IMR-90 (cell line): ENCODE measurements at regions not wholly inside any gene's neighbourhood (a gene's known extent, or its start where the extent isn't known, plus 50 kb on each side); places are given as distances from the start of the nearest gene placed in this dataset.

ENCODE experiments used
- ATAC-seq: fragments of 200-7000 bp; cut with Tn5 transposase; 2 replicates; pipeline ENCODE4 v1.9.1; 2020; ENCODE audit warnings: low read depth, mild to moderate bottlenecking, moderate library complexity
- BruUV-seq: library from RNA; stranded (reverse); fragments of 400-500 nt; replicated peaks from 2 replicates; lab custom pipeline; 2021; lab: Mats Ljungman, UMichigan
- CTCF ChIA-PET: fragments of 300-600 bp; formaldehyde crosslinking; extraction: SDS; loops from one replicate; lab custom pipeline; 2021; ENCODE audit warnings: antibody characterized with exemption; lab: Yijun Ruan, JAX
- POLR2A ChIA-PET: fragments of 300-600 bp; sonication (Branson Sonifier 250); formaldehyde crosslinking; loops from one replicate; lab custom pipeline; 2022; ENCODE audit warnings: antibody characterized with exemption; ENCODE audit not compliant: unreplicated experiment; lab: Charles Lee
- DNase-seq: peaks from one replicate; pipeline ENCODE4 v3.0.0; 2013
- H2AFZ ChIP-seq: replicated peaks from 2 replicates; pipeline ENCODE3; 2013; ENCODE audit warnings: low read length, mild to moderate bottlenecking; ENCODE audit not compliant: poor library complexity
- H2AK5ac ChIP-seq: 2 replicates; pipeline ENCODE4 v1.6.1; 2013; ENCODE audit warnings: low read depth, low read length, inconsistent platforms
- H2AK9ac ChIP-seq: replicated peaks from 2 replicates; pipeline ENCODE3; 2013; ENCODE audit warnings: mild to moderate bottlenecking, low read depth, low read length, moderate library complexity; ENCODE audit not compliant: poor library complexity
- H2BK120ac ChIP-seq: 2 replicates; pipeline ENCODE4 v1.6.1; 2013; ENCODE audit warnings: low read depth, low read length, inconsistent platforms
- H2BK15ac ChIP-seq: 3 replicates; pipeline ENCODE4 v1.6.1; 2013; ENCODE audit warnings: low read depth, low read length, inconsistent platforms
- H2BK20ac ChIP-seq: 2 replicates; pipeline ENCODE4 v1.6.1; 2013; ENCODE audit warnings: low read depth, mild to moderate bottlenecking, inconsistent platforms, low read length, moderate library complexity
- H2BK5ac ChIP-seq: 2 replicates; pipeline ENCODE4 v1.6.1; 2013; ENCODE audit warnings: mild to moderate bottlenecking, low read depth, low read length, inconsistent platforms; ENCODE audit not compliant: poor library complexity, severe bottlenecking
- H3K14ac ChIP-seq: replicated peaks from 2 replicates; pipeline ENCODE4 v1.6.1; 2013; ENCODE audit warnings: low read depth, low read length, inconsistent platforms
- H3K18ac ChIP-seq: 2 replicates; pipeline ENCODE4 v1.6.1; 2013; ENCODE audit warnings: low read depth, low read length, control low read depth
- H3K23ac ChIP-seq: 2 replicates; pipeline ENCODE4 v1.6.1; 2013; ENCODE audit warnings: low read depth, low read length, inconsistent platforms
- H3K27ac ChIP-seq: 2 replicates; pipeline ENCODE4 v1.5.1; 2013; ENCODE audit warnings: mild to moderate bottlenecking, control low read depth, low read length; ENCODE audit not compliant: insufficient read depth
- H3K27me3 ChIP-seq: 2 replicates; pipeline ENCODE4 v1.6.1; 2013; ENCODE audit warnings: low read length; ENCODE audit not compliant: control insufficient read depth, insufficient read depth
- H3K36me3 ChIP-seq: 2 replicates; pipeline ENCODE4 v1.6.1; 2013; ENCODE audit warnings: low read length, mixed read lengths; ENCODE audit not compliant: control insufficient read depth, insufficient read depth
- H3K4ac ChIP-seq: 2 replicates; pipeline ENCODE4 v1.6.1; 2013; ENCODE audit warnings: low read depth, low read length, inconsistent platforms
- H3K4me1 ChIP-seq: 2 replicates; pipeline ENCODE4 v1.6.1; 2013; ENCODE audit warnings: low read length, mixed read lengths; ENCODE audit not compliant: control insufficient read depth, insufficient read depth
- H3K4me2 ChIP-seq: 2 replicates; pipeline ENCODE4 v1.6.1; 2013; ENCODE audit warnings: low read depth, mild to moderate bottlenecking, control low read depth, low read length, moderate library complexity
- H3K4me3 ChIP-seq: 2 replicates; pipeline ENCODE4 v1.5.1; 2013; ENCODE audit warnings: low read depth, mild to moderate bottlenecking, control low read depth, low read length, moderate library complexity; ENCODE audit not compliant: insufficient read depth
- H3K56ac ChIP-seq: 2 replicates; pipeline ENCODE4 v1.6.1; 2013; ENCODE audit warnings: low read length, inconsistent platforms; ENCODE audit not compliant: insufficient read depth; ENCODE audit errors: extremely low read depth
- H3K79me1 ChIP-seq, 2 experiments: 2 replicates each; pipeline ENCODE4 v1.6.1; 2013; ENCODE audit warnings: low read length in 2 of 2, inconsistent platforms in 1 of 2, low read depth in 1 of 2
- H3K9ac ChIP-seq: 2 replicates; pipeline ENCODE4 v1.6.1; 2013; ENCODE audit warnings: low read depth, low read length, control low read depth
- H3K9me1 ChIP-seq: 2 replicates; pipeline ENCODE4 v1.6.1; 2013; ENCODE audit warnings: low read length, inconsistent platforms; ENCODE audit not compliant: insufficient read depth
- H3K9me3 ChIP-seq: 2 replicates; pipeline ENCODE4 v1.6.1; 2013; ENCODE audit warnings: low read length; ENCODE audit not compliant: control insufficient read depth, insufficient read depth
- H4K20me1 ChIP-seq: 2 replicates; pipeline ENCODE4 v1.6.1; 2013; ENCODE audit warnings: low read length, inconsistent platforms; ENCODE audit not compliant: insufficient read depth
- H4K5ac ChIP-seq: 2 replicates; pipeline ENCODE4 v1.6.1; 2013; ENCODE audit warnings: mild to moderate bottlenecking, low read depth, low read length, control low read depth
- H4K8ac ChIP-seq, 2 experiments: 2 replicates each; pipeline ENCODE4 v1.6.1; 2013; ENCODE audit warnings: low read depth in 2 of 2, low read length in 2 of 2, control low read depth in 1 of 2, inconsistent platforms in 1 of 2
- H4K91ac ChIP-seq: 2 replicates; pipeline ENCODE4 v1.6.1; 2013; ENCODE audit warnings: low read depth, low read length, inconsistent platforms; ENCODE audit not compliant: insufficient read depth
- BHLHE40 ChIP-seq: fragments of 150-350 bp; IDR thresholded peaks from 2 replicates; pipeline ENCODE4 v1.6.1; 2016; ENCODE audit warnings: mild to moderate bottlenecking, low read depth, low read length
- CEBPB ChIP-seq: IDR thresholded peaks from 2 replicates; pipeline ENCODE4 v1.6.1; 2012; ENCODE audit warnings: low read depth, low read length, improper control_type of control experiment
- CTCF ChIP-seq: conservative IDR thresholded peaks from 2 replicates; pipeline ENCODE4 v1.5.1; 2012; ENCODE audit warnings: mild to moderate bottlenecking, low read depth, low read length, improper control_type of control experiment
- ELK1 ChIP-seq: fragments of 150-350 bp; IDR thresholded peaks from 2 replicates; pipeline ENCODE4 v1.6.1; 2016; ENCODE audit warnings: low read depth, mild to moderate bottlenecking, low read length, moderate library complexity, borderline replicate concordance
- FOS ChIP-seq: fragments of 150-350 bp; IDR thresholded peaks from 2 replicates; pipeline ENCODE4 v1.6.1; 2016; ENCODE audit warnings: low read depth, low read length
- MAFK ChIP-seq: IDR thresholded peaks from 2 replicates; pipeline ENCODE4 v1.6.1; 2012; ENCODE audit warnings: low read depth, low read length, improper control_type of control experiment
- MAZ ChIP-seq: IDR thresholded peaks from 2 replicates; pipeline ENCODE4 v1.6.1; 2012; ENCODE audit warnings: low read depth, mild to moderate bottlenecking, low read length, improper control_type of control experiment, moderate library complexity, borderline replicate concordance
- NFE2L2 ChIP-seq: fragments of 150-350 bp; IDR thresholded peaks from 2 replicates; pipeline ENCODE4 v1.6.1; 2016; ENCODE audit warnings: low read depth, mild to moderate bottlenecking, low read length
- POLR2A ChIP-seq: IDR thresholded peaks from 2 replicates; pipeline ENCODE4 v1.6.1; 2012; ENCODE audit warnings: mild to moderate bottlenecking, low read depth, low read length
- RCOR1 ChIP-seq: IDR thresholded peaks from 2 replicates; pipeline ENCODE4 v1.6.1; 2012; ENCODE audit warnings: mild to moderate bottlenecking, low read length, improper control_type of control experiment; ENCODE audit not compliant: insufficient replicate concordance
- RFX5 ChIP-seq: IDR thresholded peaks from 2 replicates; pipeline ENCODE4 v1.8.0; 2012; ENCODE audit warnings: low read depth, mild to moderate bottlenecking, low read length, moderate library complexity
- WGBS, 2 experiments: methylation state at CpG; one replicate each; pipeline versions ENCODE4 v1.1.5 to v1.1.7; 2013; ENCODE audit warnings: missing lambda C conversion rate in 2 of 2; ENCODE audit not compliant: insufficient read length in 1 of 2; ENCODE audit errors: extremely low coverage in 2 of 2; 5-methylcytosine and 5-hydroxymethylcytosine counted together
- dilution Hi-C: fragments of 300-500 bp; cut with HindIII; formaldehyde crosslinking; loops from one replicate; pipeline ENCODE4 v1.14.3; 2018; ENCODE audit warnings: low sequenced_read_pairs; ENCODE audit not compliant: unreplicated experiment
- in situ Hi-C: fragments of 300-500 bp; cut with MboI; formaldehyde crosslinking; loops from 3 replicates; pipeline ENCODE4 v1.14.3; 2019; ENCODE audit warnings: low sequenced_read_pairs, inconsistent platforms, mixed read lengths
- intact Hi-C: fragments of 100-400 bp; cut with micrococcal nuclease; formaldehyde crosslinking; loops from 2 replicates; pipeline ENCODE4 v1.10.0; 2022

- no peak for TF ChIP-seq MAFK
- TF ChIP-seq FOS = no peak
- TF ChIP-seq CEBPB = no peak
- no peak for TF ChIP-seq NFE2L2
- no peak for TF ChIP-seq BHLHE40
- TF ChIP-seq POLR2A = no peak
- no peak for TF ChIP-seq RCOR1
- TF ChIP-seq MAZ = no peak
- no peak for TF ChIP-seq RFX5
- no peak for TF ChIP-seq ELK1
- no peak for TF ChIP-seq CTCF
- Histone ChIP-seq H3K4ac (no peak overlapping the region), H2AK5ac (no peak overlapping the region), H3K27ac (no peak overlapping the region), H4K91ac (no peak overlapping the region), H3K18ac (no peak overlapping the region), H2BK20ac (no peak overlapping the region), H3K14ac (no peak overlapping the region), H3K27me3 (no peaks in the 10 kb centered on the region), H3K4me1 (peaks cover 5% of the 10 kb centered on the region; the same call in 1 of the 2 replicates), H3K4me3 (no peak overlapping the region), H3K4me2 (no peak overlapping the region), H2AK9ac (no peak overlapping the region), H2BK15ac (no peak overlapping the region), H3K9me3 (no peaks in the 10 kb centered on the region), H3K9me1 (no peaks in the 10 kb centered on the region), H3K9ac (no peak overlapping the region), H2BK120ac (no peak overlapping the region), H3K36me3 (no peaks in the 10 kb centered on the region), H3K79me1 (no peaks in the 10 kb centered on the region), H4K20me1 (no peaks in the 10 kb centered on the region), H2BK5ac (no peak overlapping the region), H4K5ac (no peak overlapping the region), H4K8ac (no peak overlapping the region), H3K56ac (no peak overlapping the region), H2AFZ (no peak overlapping the region), H3K23ac (no peak overlapping the region)
- POLR2A ChIA-PET = no interaction called here
- in situ Hi-C loops (no loop called here), dilution Hi-C loops (no loop called here), intact Hi-C loops (no loop called here)
- no TSS peak for BruUV-seq
- no CpG with 5 or more reads among the region's 4 CpGs for WGBS, 2 experiments
- DNase-seq (no peak), ATAC-seq (no peak)
- CTCF ChIA-PET = no interaction called here
Observed at GRCh38 chrX:16316331-16316730, 149.1 kb downstream of the MAGEB17 start.
